ENCODE measurements at regions not wholly inside any gene's neighbourhood (a gene's known extent, or its start where the extent isn't known, plus 50 kb on each side); places are given as distances from the start of the nearest gene placed in this dataset.

DNA sequence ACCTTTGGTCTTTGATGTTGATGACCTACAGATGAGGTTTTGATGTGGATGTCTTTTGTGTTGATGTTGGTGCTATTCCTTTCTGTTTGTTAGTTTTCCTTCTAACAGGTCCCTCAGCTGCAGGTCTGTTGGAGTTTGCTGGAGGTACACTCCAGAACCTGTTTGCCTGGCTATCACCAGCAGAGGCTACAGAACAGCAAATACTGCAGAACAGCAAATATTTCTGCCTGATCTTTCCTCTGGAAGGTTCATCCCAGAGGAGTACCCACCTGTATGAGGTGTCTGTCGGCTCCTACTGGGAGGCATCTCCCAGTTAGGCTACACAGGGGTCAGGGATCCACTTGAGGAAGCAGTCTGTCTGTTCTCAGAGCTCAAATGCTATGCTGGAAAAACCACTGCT, 694.5 kb upstream of the CDH6 start (continued):
- TF ChIP-seq, protein P1, sequence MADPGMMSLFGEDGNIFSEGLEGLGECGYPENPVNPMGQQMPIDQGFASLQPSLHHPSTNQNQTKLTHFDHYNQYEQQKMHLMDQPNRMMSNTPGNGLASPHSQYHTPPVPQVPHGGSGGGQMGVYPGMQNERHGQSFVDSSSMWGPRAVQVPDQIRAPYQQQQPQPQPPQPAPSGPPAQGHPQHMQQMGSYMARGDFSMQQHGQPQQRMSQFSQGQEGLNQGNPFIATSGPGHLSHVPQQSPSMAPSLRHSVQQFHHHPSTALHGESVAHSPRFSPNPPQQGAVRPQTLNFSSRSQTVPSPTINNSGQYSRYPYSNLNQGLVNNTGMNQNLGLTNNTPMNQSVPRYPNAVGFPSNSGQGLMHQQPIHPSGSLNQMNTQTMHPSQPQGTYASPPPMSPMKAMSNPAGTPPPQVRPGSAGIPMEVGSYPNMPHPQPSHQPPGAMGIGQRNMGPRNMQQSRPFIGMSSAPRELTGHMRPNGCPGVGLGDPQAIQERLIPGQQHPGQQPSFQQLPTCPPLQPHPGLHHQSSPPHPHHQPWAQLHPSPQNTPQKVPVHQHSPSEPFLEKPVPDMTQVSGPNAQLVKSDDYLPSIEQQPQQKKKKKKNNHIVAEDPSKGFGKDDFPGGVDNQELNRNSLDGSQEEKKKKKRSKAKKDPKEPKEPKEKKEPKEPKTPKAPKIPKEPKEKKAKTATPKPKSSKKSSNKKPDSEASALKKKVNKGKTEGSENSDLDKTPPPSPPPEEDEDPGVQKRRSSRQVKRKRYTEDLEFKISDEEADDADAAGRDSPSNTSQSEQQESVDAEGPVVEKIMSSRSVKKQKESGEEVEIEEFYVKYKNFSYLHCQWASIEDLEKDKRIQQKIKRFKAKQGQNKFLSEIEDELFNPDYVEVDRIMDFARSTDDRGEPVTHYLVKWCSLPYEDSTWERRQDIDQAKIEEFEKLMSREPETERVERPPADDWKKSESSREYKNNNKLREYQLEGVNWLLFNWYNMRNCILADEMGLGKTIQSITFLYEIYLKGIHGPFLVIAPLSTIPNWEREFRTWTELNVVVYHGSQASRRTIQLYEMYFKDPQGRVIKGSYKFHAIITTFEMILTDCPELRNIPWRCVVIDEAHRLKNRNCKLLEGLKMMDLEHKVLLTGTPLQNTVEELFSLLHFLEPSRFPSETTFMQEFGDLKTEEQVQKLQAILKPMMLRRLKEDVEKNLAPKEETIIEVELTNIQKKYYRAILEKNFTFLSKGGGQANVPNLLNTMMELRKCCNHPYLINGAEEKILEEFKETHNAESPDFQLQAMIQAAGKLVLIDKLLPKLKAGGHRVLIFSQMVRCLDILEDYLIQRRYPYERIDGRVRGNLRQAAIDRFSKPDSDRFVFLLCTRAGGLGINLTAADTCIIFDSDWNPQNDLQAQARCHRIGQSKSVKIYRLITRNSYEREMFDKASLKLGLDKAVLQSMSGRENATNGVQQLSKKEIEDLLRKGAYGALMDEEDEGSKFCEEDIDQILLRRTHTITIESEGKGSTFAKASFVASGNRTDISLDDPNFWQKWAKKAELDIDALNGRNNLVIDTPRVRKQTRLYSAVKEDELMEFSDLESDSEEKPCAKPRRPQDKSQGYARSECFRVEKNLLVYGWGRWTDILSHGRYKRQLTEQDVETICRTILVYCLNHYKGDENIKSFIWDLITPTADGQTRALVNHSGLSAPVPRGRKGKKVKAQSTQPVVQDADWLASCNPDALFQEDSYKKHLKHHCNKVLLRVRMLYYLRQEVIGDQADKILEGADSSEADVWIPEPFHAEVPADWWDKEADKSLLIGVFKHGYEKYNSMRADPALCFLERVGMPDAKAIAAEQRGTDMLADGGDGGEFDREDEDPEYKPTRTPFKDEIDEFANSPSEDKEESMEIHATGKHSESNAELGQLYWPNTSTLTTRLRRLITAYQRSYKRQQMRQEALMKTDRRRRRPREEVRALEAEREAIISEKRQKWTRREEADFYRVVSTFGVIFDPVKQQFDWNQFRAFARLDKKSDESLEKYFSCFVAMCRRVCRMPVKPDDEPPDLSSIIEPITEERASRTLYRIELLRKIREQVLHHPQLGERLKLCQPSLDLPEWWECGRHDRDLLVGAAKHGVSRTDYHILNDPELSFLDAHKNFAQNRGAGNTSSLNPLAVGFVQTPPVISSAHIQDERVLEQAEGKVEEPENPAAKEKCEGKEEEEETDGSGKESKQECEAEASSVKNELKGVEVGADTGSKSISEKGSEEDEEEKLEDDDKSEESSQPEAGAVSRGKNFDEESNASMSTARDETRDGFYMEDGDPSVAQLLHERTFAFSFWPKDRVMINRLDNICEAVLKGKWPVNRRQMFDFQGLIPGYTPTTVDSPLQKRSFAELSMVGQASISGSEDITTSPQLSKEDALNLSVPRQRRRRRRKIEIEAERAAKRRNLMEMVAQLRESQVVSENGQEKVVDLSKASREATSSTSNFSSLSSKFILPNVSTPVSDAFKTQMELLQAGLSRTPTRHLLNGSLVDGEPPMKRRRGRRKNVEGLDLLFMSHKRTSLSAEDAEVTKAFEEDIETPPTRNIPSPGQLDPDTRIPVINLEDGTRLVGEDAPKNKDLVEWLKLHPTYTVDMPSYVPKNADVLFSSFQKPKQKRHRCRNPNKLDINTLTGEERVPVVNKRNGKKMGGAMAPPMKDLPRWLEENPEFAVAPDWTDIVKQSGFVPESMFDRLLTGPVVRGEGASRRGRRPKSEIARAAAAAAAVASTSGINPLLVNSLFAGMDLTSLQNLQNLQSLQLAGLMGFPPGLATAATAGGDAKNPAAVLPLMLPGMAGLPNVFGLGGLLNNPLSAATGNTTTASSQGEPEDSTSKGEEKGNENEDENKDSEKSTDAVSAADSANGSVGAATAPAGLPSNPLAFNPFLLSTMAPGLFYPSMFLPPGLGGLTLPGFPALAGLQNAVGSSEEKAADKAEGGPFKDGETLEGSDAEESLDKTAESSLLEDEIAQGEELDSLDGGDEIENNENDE (IDR thresholded peaks at IDR 0.05; ENCODE audit: insufficient replicate concordance, low read length): no peak
- TF ChIP-seq, protein P2, sequence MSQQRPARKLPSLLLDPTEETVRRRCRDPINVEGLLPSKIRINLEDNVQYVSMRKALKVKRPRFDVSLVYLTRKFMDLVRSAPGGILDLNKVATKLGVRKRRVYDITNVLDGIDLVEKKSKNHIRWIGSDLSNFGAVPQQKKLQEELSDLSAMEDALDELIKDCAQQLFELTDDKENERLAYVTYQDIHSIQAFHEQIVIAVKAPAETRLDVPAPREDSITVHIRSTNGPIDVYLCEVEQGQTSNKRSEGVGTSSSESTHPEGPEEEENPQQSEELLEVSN (IDR thresholded peaks at IDR 0.05): no peak

All from H1 (cell line).